Cerebellar cortex (tissue), 1 donor: ENCODE measurements at regions not wholly inside any gene's neighbourhood (a gene's known extent, or its start where the extent isn't known, plus 50 kb on each side); places are given as distances from the start of the nearest gene placed in this dataset.
"Not testable (repeated sequence)": the region's sequence is repeated elsewhere in the genome, so short reads cannot be mapped to it uniquely, and the experiment has no call there.

Experiments
- DNase-seq: peaks from one replicate; pipeline ENCODE4 v3.0.0-alpha.2; 2015; ENCODE audit warnings: low spot score

GRCh38 chr3:104933972-104934371, 432.7 kb upstream of the ALCAM start:
- DNase-seq, result no peak

GRCh38 chr3:104935613-104936012, 431.1 kb upstream of the ALCAM start:
- no peak for DNase-seq

GRCh38 chr3:104939196-104939595, 427.5 kb upstream of the ALCAM start:
- DNase-seq, result no peak

- no peak for DNase-seq
Observed at GRCh38 chr3:104941785-104942184, 424.9 kb upstream of the ALCAM start.

DNA sequence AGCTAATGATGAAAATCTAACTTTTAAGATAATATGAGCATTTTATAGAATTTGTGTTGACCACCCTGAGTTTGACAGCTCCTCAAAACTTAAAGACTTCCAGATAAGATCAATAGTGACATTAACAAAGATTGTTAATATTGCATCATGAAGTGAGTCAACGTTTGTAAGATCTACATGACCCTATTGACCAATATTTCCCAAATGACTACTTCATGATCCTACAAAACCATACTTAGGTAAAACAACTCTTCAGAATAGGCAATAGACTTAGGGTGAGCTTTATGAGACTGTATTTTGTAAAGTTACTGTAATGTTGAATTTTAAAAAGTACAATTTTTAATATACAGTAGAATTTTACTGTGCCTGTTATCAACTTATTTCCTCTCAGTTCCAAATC, 422.7 kb upstream of the ALCAM start:
- no peak for DNase-seq

- DNase-seq, result no peak
Observed at GRCh38 chr3:104947943-104948342, 418.8 kb upstream of the ALCAM start.

GRCh38 chr3:104949810-104950209, 416.9 kb upstream of the ALCAM start:
- not testable (repeated sequence) for DNase-seq

- DNase-seq, result no peak
Observed at GRCh38 chr3:104951426-104951825, 415.3 kb upstream of the ALCAM start.

DNA sequence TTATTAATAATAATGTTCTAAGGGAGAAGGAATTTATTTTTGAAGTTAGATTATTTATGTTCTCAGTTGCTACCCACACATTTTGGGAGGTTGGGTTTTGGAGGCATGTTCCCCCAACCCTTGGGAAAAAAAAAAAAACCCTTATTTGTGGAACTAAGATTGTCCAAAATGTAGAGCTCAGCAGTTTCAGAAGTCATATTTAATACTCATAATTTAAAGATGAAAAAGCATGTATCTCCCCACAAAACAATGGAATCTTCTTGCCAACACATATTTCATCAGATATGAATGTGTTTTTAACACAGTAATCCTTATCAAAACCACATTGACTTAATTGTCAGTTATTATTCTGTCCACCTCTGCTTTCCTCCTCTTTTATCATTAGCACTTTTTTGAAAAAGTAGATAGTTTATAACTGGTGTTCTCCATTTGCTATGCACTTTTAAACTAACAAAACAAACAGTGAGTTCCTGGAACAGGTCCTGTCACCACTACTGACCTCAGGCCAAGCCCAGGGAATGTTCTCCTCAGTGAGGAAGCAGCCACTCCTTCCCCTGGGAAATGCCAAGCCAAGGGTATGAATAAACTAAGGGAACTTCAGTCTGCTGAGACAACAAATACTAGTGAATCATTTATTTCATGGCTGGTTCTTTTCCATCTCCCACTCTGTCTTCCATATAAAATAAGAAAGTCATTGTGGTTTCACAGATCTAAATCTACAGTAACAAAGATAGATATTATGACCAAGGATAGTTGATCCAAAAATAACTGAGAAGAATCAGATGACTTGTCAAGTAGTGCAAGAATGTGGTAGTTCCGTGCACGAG, 414.4 kb upstream of the ALCAM start:
- no peak for DNase-seq

DNA sequence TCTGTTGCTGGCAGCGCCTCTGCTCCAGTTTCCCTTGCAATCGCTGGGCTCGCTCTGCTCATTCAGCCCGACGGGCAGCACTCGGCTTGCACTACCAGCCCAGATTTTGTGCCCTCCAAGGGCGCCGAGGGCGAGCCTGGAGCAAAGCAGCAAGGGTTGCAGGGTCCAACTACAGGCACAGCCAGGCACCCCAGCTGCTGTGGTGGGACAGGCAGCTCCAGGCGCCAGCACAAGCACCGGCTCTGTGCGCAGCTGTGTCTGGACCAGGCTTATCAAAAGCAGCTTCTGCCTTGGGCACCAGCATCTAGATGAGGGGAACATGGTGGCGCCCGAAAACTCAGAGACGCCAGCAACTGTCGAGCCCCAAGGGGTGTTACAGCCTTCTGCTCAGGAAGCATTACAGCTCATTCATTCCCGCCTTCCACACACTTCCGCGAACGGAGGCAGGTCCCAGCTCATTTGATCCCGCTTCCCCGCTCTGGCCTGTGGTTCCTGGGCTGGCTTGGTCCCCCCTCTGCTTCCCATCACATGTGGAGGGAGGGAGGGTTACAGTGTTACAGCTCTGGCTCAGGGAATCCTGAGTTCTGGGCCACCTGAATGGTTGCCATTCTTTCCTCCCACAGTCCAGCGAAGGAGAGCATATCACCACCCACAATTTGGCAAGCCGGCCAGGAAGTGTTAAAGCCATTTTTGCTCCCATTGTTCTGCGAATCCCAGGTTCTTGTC, 409.9 kb upstream of the ALCAM start:
- DNase-seq, result no peak

DNA sequence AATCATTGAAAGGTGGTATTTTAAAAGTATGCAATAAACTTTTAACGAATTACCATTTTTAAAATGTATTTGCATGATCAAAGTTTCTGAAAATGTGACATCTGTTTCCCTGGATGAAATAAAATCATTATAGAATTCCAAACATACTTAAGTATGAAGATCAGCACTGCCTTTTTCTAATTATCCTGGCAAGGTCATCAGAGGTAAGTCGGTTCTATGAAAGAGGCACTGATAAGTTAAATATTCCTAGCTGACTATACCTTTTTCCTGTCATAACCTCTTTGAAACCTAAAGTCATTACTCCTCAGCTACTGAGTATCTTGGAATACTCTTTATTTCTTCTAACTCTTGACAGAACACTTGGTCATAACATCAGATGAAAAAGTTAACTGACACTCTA, 406.1 kb upstream of the ALCAM start:
- DNase-seq, result no peak

GRCh38 chr3:104961851-104962250, 404.9 kb upstream of the ALCAM start:
- no peak for DNase-seq

- no peak for DNase-seq
Observed at GRCh38 chr3:104974316-104974715, 392.4 kb upstream of the ALCAM start.

GRCh38 chr3:104977719-104978118, 389.0 kb upstream of the ALCAM start:
- DNase-seq, result no peak

- no peak for DNase-seq
Observed at GRCh38 chr3:104982130-104982529, 384.6 kb upstream of the ALCAM start.

GRCh38 chr3:104987859-104988258, 378.9 kb upstream of the ALCAM start:
- DNase-seq, result no peak

DNA sequence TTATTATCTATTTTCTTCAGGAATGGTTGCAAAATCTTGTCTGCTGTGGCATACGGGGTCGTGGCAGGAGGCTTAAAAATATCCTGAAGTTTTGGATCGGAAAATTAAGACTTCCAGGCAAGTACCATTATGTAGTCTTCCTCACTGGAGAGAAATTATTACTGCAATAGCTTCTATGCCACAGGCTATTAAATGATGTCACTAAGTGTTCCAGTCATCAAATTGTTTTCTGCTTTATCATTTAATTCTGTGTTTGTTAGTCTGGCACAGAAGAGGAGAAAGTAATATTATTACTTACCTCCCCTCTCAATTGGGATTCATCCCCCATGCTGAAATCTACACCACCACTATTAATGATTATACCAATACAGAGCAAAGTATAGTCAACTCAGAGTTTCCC, 378.2 kb upstream of the ALCAM start:
- DNase-seq, result no peak

GRCh38 chr3:104989878-104990277, 376.8 kb upstream of the ALCAM start:
- DNase-seq, result no peak

DNA sequence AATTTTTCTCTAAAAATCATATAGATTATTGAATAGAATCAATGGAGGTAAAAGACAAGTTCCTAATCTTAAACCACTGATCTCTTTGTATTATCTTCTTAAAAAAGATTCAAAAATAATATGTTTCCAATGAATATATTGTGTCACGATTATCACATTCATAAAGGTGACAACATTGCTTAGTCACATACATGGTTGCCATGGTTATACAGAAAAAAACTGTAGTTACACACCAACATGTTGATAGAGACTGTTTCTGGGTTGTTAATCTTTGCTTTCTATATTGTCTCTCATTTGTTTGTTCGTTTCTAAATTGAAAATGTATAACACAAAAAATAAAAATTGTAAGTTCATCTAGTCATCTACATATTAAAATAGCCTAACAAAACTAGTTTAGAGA, 376.0 kb upstream of the ALCAM start:
- DNase-seq, result no peak

- DNase-seq, result no peak
Observed at GRCh38 chr3:104992676-104993075, 374.0 kb upstream of the ALCAM start.

GRCh38 chr3:105006164-105006563, 360.5 kb upstream of the ALCAM start:
- no peak for DNase-seq

GRCh38 chr3:105013657-105014056, 353.1 kb upstream of the ALCAM start:
- DNase-seq, result no peak

- no peak for DNase-seq
Observed at GRCh38 chr3:105014631-105015030, 352.1 kb upstream of the ALCAM start.

DNA sequence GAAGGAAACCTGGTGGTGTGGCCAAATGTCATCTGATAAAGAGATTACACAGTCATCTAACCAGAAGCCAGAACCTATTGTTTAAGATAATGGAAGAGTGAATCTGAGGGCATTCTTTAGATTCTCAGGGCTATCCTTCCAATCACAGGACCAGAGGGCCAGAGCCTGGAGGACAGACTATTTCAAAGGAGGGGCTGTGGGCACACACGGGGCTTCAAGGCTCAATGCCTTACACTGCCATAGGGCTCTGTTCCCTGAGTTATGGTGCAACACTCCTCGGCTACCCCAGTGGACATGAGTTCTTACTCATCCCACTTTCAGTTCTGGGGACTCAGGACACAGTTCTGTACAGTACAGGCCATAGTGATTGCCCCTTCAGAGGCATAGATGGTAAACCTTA, 343.9 kb upstream of the ALCAM start:
- DNase-seq, result no peak
